Endothelial cell (in vitro differentiated cells): ENCODE measurements at regions not wholly inside any gene's neighbourhood (a gene's known extent, or its start where the extent isn't known, plus 50 kb on each side); places are given as distances from the start of the nearest gene placed in this dataset.

Experiments
- DNase-seq: peaks from one replicate; pipeline ENCODE4 v3.0.0; 2021; ENCODE audit warnings: low spot score
- H3K27ac Mint-ChIP-seq: one replicate; pipeline ENCODE4 v1.8.0; 2021; ENCODE audit warnings: mixed read lengths, inconsistent platforms; ENCODE audit not compliant: unreplicated experiment
- H3K27me3 Mint-ChIP-seq: one replicate; pipeline ENCODE4 v1.8.0; 2021; ENCODE audit warnings: mild to moderate bottlenecking, moderate library complexity, mixed read lengths, inconsistent platforms; ENCODE audit not compliant: unreplicated experiment
- H3K36me3 Mint-ChIP-seq: one replicate; pipeline ENCODE4 v1.8.0; 2021; ENCODE audit warnings: mild to moderate bottlenecking, low read depth, mixed read lengths, inconsistent platforms; ENCODE audit not compliant: unreplicated experiment
- H3K4me1 Mint-ChIP-seq: one replicate; pipeline ENCODE4 v1.8.0; 2021; ENCODE audit warnings: mild to moderate bottlenecking, mixed read lengths, inconsistent platforms; ENCODE audit not compliant: unreplicated experiment
- H3K4me3 Mint-ChIP-seq: one replicate; pipeline ENCODE4 v1.8.0; 2021; ENCODE audit warnings: mild to moderate bottlenecking, mixed read lengths, inconsistent platforms; ENCODE audit not compliant: unreplicated experiment
- H3K9me3 Mint-ChIP-seq: one replicate; pipeline ENCODE4 v1.8.0; 2021; ENCODE audit warnings: mixed read lengths, inconsistent platforms; ENCODE audit not compliant: unreplicated experiment
- TF ChIP-seq, protein P1 (sequence below): fragments of 200-600 bp; sonication (generic); IDR thresholded peaks from one replicate; pipeline ENCODE4 v1.5.0; 2021; ENCODE audit warnings: antibody characterized with exemption; ENCODE audit not compliant: unreplicated experiment

GRCh38 chr15:39014682-39015081, 450.1 kb upstream of the RASGRP1 start:
- H3K4me1 Mint-ChIP-seq: no peaks in the 10 kb centered on the region
- DNase-seq: no peak
- TF ChIP-seq, protein P1, sequence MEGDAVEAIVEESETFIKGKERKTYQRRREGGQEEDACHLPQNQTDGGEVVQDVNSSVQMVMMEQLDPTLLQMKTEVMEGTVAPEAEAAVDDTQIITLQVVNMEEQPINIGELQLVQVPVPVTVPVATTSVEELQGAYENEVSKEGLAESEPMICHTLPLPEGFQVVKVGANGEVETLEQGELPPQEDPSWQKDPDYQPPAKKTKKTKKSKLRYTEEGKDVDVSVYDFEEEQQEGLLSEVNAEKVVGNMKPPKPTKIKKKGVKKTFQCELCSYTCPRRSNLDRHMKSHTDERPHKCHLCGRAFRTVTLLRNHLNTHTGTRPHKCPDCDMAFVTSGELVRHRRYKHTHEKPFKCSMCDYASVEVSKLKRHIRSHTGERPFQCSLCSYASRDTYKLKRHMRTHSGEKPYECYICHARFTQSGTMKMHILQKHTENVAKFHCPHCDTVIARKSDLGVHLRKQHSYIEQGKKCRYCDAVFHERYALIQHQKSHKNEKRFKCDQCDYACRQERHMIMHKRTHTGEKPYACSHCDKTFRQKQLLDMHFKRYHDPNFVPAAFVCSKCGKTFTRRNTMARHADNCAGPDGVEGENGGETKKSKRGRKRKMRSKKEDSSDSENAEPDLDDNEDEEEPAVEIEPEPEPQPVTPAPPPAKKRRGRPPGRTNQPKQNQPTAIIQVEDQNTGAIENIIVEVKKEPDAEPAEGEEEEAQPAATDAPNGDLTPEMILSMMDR: no peak
- no peak overlapping the region for H3K27ac Mint-ChIP-seq
- H3K27me3 Mint-ChIP-seq: no peaks in the 10 kb centered on the region
- H3K4me3 Mint-ChIP-seq: no peak overlapping the region
- H3K9me3 Mint-ChIP-seq: peaks cover 8% of the 10 kb centered on the region
- H3K36me3 Mint-ChIP-seq: peaks cover 9% of the 10 kb centered on the region

DNA sequence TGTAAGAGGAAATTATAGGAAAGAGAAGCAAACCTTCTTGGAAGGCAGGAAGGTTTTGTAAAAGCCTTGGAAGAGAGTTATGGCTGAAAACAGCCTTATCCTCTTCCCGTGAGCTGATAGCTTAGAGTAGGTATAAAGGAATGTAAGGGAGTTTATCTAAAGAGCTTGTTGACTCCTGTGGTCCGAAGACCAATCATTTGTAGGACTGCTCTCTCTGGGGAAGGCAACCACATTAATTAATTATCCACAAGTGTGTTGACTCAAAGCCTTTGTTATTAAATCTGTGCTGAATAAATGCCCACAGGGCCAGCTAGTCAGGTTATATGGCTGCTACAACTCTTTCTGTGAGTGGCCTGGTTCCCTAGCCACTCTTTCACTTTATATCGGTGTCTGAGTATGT, 452.1 kb upstream of the RASGRP1 start:
- no peak for DNase-seq
- Mint-ChIP-seq H3K4me1 (no peaks in the 10 kb centered on the region), H3K27me3 (peaks cover 2% of the 10 kb centered on the region), H3K27ac (no peak overlapping the region), H3K36me3 (no peaks in the 10 kb centered on the region), H3K9me3 (no peaks in the 10 kb centered on the region), H3K4me3 (no peak overlapping the region)
- TF ChIP-seq, protein P1: no peak

DNA sequence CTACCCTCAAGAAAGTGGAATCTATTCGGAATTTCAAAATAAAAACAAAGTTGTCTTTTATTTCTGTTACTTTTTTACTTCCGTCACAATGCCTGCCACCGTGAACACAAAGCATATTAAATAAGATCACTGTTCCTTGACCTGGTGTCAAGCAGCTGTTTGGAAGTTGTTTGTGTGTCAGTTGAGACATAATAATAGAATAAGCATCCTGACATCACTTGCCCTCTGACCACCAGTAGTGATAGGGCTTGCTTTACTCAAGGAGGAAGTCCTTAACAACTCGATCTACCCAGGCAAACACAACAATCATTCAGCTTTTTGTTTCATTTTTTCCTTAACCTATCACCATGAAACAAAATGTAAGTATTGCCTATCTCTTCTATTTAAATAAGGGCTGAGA, 454.4 kb upstream of the RASGRP1 start:
- Mint-ChIP-seq H3K4me3 (no peak overlapping the region), H3K36me3 (no peaks in the 10 kb centered on the region), H3K27ac (no peak overlapping the region), H3K27me3 (peaks cover 2% of the 10 kb centered on the region), H3K4me1 (no peaks in the 10 kb centered on the region), H3K9me3 (no peaks in the 10 kb centered on the region)
- DNase-seq: no peak
- TF ChIP-seq, protein P1: no peak

DNA sequence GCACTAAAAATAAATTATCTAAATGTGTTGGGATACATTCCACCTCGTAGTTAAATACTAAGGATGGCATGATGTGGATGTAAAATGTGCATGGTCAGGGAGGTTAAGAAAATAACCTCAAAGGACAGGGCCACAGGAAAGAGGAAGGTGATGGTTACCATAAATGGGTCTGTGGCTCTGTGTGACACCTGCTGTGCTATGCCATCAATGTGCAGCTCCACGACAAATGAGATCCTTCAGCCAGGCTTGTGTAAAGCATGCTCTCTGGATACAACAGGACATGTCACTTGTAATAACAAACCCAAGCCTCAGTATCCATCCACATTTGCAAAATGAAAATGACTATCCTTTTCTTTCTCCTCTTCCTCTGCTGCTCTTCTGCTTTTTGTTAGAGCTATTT, 456.7 kb upstream of the RASGRP1 start:
- TF ChIP-seq, protein P1: no peak
- Mint-ChIP-seq H3K9me3 (no peaks in the 10 kb centered on the region), H3K4me3 (no peak overlapping the region), H3K36me3 (no peaks in the 10 kb centered on the region), H3K4me1 (peaks cover 8% of the 10 kb centered on the region), H3K27me3 (peaks cover 2% of the 10 kb centered on the region), H3K27ac (no peak overlapping the region)
- no peak for DNase-seq

GRCh38 chr15:39022532-39023305, 458.1 kb upstream of the RASGRP1 start:
- no peak for DNase-seq
- no peaks in the 10 kb centered on the region for H3K9me3 Mint-ChIP-seq
- no peak overlapping the region for H3K27ac Mint-ChIP-seq
- TF ChIP-seq, protein P1: no peak
- no peaks in the 10 kb centered on the region for H3K36me3 Mint-ChIP-seq
- no peak overlapping the region for H3K4me3 Mint-ChIP-seq
- H3K27me3 Mint-ChIP-seq: peaks cover 2% of the 10 kb centered on the region
- H3K4me1 Mint-ChIP-seq: peaks cover 8% of the 10 kb centered on the region
